Lung (tissue), 11 donors: ENCODE measurements at regions not wholly inside any gene's neighbourhood (a gene's known extent, or its start where the extent isn't known, plus 50 kb on each side); places are given as distances from the start of the nearest gene placed in this dataset.

Source experiments
- ATAC-seq: fragments of 200-7000 bp; cut with Tn5 transposase; one replicate; pipeline ENCODE4 v1.9.1; 2020; ENCODE audit warnings: moderate number of reproducible peaks; ENCODE audit not compliant: insufficient read depth, low FRiP score
- DNase-seq, 3 donors: peaks; one replicate each; pipeline ENCODE4 v3.0.0-alpha.2; 2013 to 2017
- H3K27ac ChIP-seq, 2 donors: one replicate each; pipeline ENCODE4 v1.5.1; 2013; ENCODE audit warnings: mild to moderate bottlenecking in 2 of 2, moderate library complexity in 2 of 2, control low read depth in 1 of 2, inconsistent platforms in 1 of 2, low read depth in 1 of 2, low read length in 1 of 2
- H3K27me3 ChIP-seq, 3 donors: one replicate each; pipeline ENCODE4 v1.5.1; 2013; ENCODE audit warnings: low read length in 2 of 3; ENCODE audit not compliant: control insufficient read depth in 3 of 3, insufficient read depth in 3 of 3
- H3K36me3 ChIP-seq, 4 donors: one replicate each; pipeline ENCODE4 v1.5.1; 2013; ENCODE audit warnings: low read length in 4 of 4, mild to moderate bottlenecking in 1 of 4, moderate library complexity in 1 of 4; ENCODE audit not compliant: control insufficient read depth in 4 of 4, insufficient read depth in 4 of 4
- H3K4me1 ChIP-seq, 5 donors: one replicate each; pipeline ENCODE4 v1.5.1; 2013; ENCODE audit warnings: low read length in 5 of 5, mild to moderate bottlenecking in 2 of 5, moderate library complexity in 1 of 5; ENCODE audit not compliant: control insufficient read depth in 5 of 5, insufficient read depth in 5 of 5
- H3K4me3 ChIP-seq: one replicate; pipeline ENCODE4 v1.5.1; 2013; ENCODE audit warnings: mild to moderate bottlenecking, control low read depth, moderate library complexity
- H3K9ac ChIP-seq, 2 donors: one replicate each; pipeline ENCODE4 v1.5.1; 2013; ENCODE audit warnings: low read length in 2 of 2, control low read depth in 1 of 2; ENCODE audit not compliant: insufficient read depth in 1 of 2
- H3K9me3 ChIP-seq, 4 donors: one replicate each; pipeline ENCODE4 v1.5.1; 2013; ENCODE audit warnings: low read length in 3 of 4, mild to moderate bottlenecking in 1 of 4, moderate library complexity in 1 of 4; ENCODE audit not compliant: control insufficient read depth in 4 of 4, insufficient read depth in 3 of 4
- CTCF ChIP-seq: IDR thresholded peaks from 2 replicates; pipeline ENCODE4 v1.5.1; 2012; ENCODE audit warnings: mild to moderate bottlenecking; ENCODE audit errors: control extremely low read depth, extremely low read depth
- WGBS, 2 donors: extraction: QIAGEN DNeasy Blood & Tissue Kit; methylation state at CpG; one replicate each; pipeline ENCODE4 v1.1.7; 2013; 5-methylcytosine and 5-hydroxymethylcytosine counted together
- donor health status: control.
- donor health status: control.
- donor health status: Bipolar disorder and iron deficiency.
- donor health status: healthy.
- donor health status: DM: yes; HTN: yes; CAD: no.

GRCh38 chr4:124209211-124209610 is 503.3 kb downstream of the ANKRD50 start:
- no peaks in the 10 kb centered on the region for H3K9me3 ChIP-seq
- no peak overlapping the region for H3K27ac ChIP-seq
- 84 to 95% methylated on average over 3 of the region's 3 CpGs for WGBS, 2 donors

GRCh38 chr4:124209626-124210025 is 502.9 kb downstream of the ANKRD50 start:
- ATAC-seq, result no peak
- no peaks in the 10 kb centered on the region for H3K27me3 ChIP-seq

More at GRCh38 chr4:124209211-124209610, 503.3 kb downstream of the ANKRD50 start:
- Histone ChIP-seq H3K9ac (no peak overlapping the region), H3K36me3 (no peaks in the 10 kb centered on the region), H3K4me1 (peaks cover 0 to 11% (median 4%) of the 10 kb centered on the region in 5 donors), H3K4me3 (no peak overlapping the region), H3K27me3 (no peaks in the 10 kb centered on the region)
- no peak for ATAC-seq
- no peak for DNase-seq
- no peak for TF ChIP-seq CTCF

GRCh38 chr4:124210746-124211145 is 501.8 kb downstream of the ANKRD50 start:
- H3K27ac ChIP-seq, result no peak overlapping the region
- H3K9ac ChIP-seq, result no peak overlapping the region
- DNase-seq, result no peak
- H3K9me3 ChIP-seq, result no peaks in the 10 kb centered on the region
- WGBS, 2 donors, result 97 to 98% methylated on average over 2 of the region's 2 CpGs
- no peaks in the 10 kb centered on the region for H3K27me3 ChIP-seq
- H3K36me3 ChIP-seq, result no peaks in the 10 kb centered on the region
- H3K4me1 ChIP-seq, result peaks cover 0 to 9% (median 4%) of the 10 kb centered on the region in 5 donors
- ATAC-seq, result no peak
- TF ChIP-seq CTCF, result no peak
- no peak overlapping the region for H3K4me3 ChIP-seq

More at GRCh38 chr4:124209626-124210025, 502.9 kb downstream of the ANKRD50 start:
- WGBS, 2 donors, result 74 to 76% methylated on average over 2 of the region's 2 CpGs
- Histone ChIP-seq H3K9ac (no peak overlapping the region), H3K4me1 (peaks cover 0 to 9% (median 4%) of the 10 kb centered on the region in 5 donors), H3K4me3 (no peak overlapping the region), H3K27ac (no peak overlapping the region), H3K9me3 (no peaks in the 10 kb centered on the region), H3K36me3 (no peaks in the 10 kb centered on the region)
- no peak for DNase-seq
- TF ChIP-seq CTCF, result no peak
